NCI-H82 treated with DMSO at 0.1 percent for 48 hours (cell line): ENCODE measurements at regions not wholly inside any gene's neighbourhood (a gene's known extent, or its start where the extent isn't known, plus 50 kb on each side); places are given as distances from the start of the nearest gene placed in this dataset.

Source experiments
- DNase-seq: peaks from one replicate; lab custom pipeline; 2025; ENCODE audit not compliant: unreplicated experiment; lab: John Stamatoyannopoulos, UW

DNA sequence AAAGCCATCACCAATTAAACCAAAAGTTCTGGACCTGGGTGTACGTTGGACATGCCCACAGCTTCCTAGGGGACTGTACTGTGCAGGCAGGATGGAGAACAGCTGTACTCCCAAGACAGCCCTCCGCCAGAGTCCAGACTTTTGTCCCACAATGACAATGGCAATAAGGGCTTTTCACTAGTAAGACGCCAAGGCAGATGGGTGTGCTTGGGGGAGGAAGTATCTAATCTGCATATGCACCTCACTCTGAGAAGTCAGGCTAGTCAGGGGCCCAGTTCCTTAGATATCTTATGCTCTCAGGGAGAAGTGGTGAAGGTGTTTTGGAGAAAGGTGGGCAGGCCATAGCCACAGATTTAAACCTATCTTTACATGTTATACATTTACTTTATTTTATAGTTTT is 85.1 kb upstream of the USP47 start:
- DNase-seq = no peak

DNA sequence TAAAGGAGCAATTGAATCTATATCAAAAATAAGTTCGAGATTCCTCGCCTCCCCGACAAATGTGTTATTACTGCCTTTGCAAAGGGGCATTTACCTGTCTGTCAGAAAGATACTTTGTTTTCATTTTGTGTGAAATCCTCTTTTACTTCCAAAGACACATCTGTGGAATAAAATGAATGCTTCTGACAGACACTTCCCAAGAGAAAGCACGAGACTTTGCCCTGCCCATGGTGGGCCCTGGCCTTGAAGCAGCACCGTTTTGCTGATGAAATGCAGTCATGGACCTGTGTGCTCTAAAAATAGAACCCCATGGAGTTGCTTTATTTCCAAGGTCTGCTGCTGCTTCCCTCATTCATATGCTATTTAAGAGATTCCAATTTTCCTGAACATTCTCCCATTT is 85.9 kb upstream of the USP47 start:
- no peak for DNase-seq

GRCh38 chr11:11752679-11753078 is 89.1 kb upstream of the USP47 start:
- DNase-seq = no peak

GRCh38 chr11:11750017-11750878 is 91.5 kb upstream of the USP47 start:
- no peak for DNase-seq

- no peak for DNase-seq
These were observed 92.9 kb upstream of the USP47 start for GRCh38 chr11:11748706-11749365.

GRCh38 chr11:11747570-11747969 is 94.2 kb upstream of the USP47 start:
- DNase-seq = no peak

DNA sequence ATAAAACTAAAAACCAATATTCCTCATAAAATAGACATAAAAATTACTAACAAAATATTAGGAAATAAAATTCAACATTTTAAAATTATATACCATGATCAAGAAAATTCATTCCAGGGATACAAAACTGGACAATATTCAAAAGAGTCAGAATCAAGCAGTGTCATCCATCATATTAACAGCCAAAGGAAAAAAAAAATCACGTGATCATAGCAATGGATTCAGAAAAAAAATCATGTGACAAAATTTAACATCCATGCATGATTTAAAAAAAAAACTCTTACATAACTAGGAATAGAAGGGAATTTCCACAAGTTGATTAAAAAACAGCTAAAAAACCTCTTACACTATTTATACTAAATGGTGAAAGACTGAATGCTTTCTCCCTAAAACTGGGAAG is 95.3 kb upstream of the USP47 start:
- no peak for DNase-seq

- no peak for DNase-seq
These were observed 98.6 kb upstream of the USP47 start for GRCh38 chr11:11743216-11743615.

- no peak for DNase-seq
These were observed 99.3 kb upstream of the USP47 start for GRCh38 chr11:11742486-11742885.

DNA sequence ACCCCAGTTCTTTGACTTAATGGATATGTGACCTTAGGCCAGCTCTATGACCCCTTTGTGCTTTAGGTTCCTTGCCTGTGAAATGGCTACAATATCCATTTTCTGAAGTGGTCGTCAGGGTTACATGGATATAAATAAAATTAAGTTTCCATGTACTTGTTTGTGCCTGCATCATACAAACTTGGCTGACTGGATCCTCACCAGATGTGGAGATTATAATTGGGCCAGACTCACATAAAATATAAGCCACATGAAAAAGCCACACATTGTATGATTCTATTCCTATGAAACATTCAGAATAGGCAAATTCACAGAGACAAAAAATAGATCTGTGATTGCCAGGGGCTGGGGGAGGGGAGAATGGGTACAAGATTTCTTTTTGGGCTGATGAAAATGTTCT is 100.9 kb upstream of the USP47 start:
- DNase-seq = no peak

GRCh38 chr11:11740073-11740702 is 101.6 kb upstream of the USP47 start:
- no peak for DNase-seq

GRCh38 chr11:11738370-11738769 is 103.4 kb upstream of the USP47 start:
- DNase-seq = no peak

DNA sequence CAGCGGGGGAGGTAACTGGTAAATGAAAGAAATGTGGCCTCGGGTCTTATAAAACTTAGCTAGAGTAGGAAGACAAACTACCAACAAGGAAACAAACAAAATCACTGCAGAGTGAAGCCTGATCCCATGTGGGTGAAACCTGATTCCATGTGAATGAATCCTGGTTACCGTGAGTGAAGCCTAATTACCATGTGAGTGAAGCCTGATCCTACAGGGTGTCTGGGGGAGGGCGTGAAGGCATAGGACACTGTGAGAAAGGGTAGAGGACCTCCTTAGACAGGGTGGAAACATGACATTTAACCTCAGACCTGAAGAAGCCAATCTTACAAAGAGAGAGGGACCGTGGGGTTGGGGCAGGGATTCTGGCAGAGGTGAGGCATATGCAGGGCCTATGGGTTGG is 106.2 kb upstream of the USP47 start:
- no peak for DNase-seq

- no peak for DNase-seq
These were observed 108.5 kb upstream of the USP47 start for GRCh38 chr11:11733246-11733747.

DNA sequence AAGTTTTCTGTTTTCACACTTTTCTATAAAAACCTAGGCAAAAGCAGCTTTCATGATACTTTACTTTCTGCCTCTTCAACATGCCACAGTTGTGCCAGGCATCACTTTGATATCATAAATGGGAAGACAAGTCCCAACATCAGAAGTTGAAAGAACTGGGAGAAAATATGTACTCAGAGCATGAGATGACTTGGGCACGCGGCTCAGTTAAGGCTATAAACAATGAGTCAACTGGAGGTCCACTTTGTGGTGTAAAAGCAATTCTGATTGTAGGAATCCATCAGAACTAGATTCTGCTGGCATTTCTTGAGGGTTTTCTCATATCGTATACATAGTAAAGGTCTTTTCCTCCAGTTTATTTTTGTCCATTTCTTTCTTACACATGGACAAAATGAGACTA is 109.7 kb upstream of the USP47 start:
- DNase-seq = no peak

- DNase-seq = no peak
These were observed 109.7 kb upstream of the GALNT18 start for GRCh38 chr11:11731311-11732083.

GRCh38 chr11:11728386-11728785 is 106.6 kb upstream of the GALNT18 start:
- DNase-seq = no peak

DNA sequence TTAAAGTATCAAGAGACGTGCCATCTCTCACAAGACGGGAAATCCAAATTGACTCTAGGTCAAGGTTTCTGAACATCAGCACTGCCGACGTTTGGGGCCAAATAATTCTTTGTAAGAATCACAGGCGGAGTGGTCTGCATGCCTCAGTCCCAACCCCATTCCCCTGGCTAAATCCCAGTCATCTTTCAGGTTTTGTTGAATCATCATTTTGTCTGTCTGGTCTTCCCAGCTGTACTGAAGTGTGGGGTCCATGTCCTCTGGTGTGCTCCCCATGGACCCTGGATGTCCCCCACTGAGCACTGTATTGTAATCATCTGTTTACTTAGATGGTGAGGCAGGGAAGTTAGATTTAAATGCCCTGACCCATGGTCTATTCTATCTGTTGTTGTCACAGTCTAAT is 103.6 kb upstream of the GALNT18 start:
- no peak for DNase-seq

DNA sequence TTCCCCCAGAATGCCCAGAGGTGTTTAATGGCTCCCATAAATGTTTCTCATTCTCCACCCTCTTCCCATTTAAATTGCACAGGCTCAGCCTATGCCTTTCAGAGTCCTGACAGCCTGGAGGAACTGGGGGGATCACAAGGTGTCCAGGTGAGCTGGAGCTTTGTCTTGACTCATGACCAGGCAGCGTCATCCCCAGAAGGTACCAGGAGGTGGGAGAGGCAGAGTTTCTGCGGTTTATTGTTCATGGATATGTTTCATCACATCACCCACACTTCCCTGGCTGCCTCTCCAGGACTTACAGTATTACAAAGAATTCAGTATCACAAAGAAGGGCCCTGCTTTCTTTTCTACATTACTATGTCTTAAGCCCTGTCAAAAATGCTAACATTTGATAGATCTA is 103.2 kb upstream of the GALNT18 start:
- DNase-seq = no peak

GRCh38 chr11:11722861-11723260 is 101.1 kb upstream of the GALNT18 start:
- no peak for DNase-seq

DNA sequence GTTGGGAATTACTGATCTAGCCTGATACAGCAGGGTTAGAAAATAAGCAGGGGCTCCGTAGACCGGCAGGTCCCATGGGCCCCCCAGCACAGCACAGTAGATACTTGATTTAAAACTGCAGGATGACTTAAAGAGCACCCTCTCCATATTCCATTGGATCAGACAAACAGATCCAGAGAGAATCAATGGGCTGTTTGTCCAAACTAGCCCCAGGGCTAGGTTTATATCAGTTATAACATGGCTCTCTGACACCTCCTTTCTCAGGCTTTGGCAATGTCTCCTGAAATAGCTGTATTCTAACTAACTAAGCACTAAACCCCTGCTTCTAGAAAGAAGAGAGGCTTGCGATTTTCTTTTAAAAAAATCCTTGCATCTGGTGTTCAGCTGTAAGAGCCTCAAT is 100.4 kb upstream of the GALNT18 start:
- no peak for DNase-seq
